SK-N-SH (cell line): ENCODE measurements at regions not wholly inside any gene's neighbourhood (a gene's known extent, or its start where the extent isn't known, plus 50 kb on each side); places are given as distances from the start of the nearest gene placed in this dataset.

Source experiments
- CTCF ChIA-PET: fragments of 300-600, 350-600 bp; formaldehyde crosslinking; extraction: SDS; loops from one replicate; lab custom pipeline; 2021; lab: Yijun Ruan, JAX
- POLR2A ChIA-PET: fragments of 350-600 bp; sonication (Branson Sonifier 250); formaldehyde crosslinking; extraction: SDS; loops from one replicate; lab custom pipeline; 2020; ENCODE audit warnings: antibody characterized with exemption, inconsistent platforms; lab: Yijun Ruan, JAX
- DNase-seq: peaks from one replicate; pipeline ENCODE4 v3.0.0; 2012
- H2AFZ ChIP-seq: fragments of 200-600 bp; sonication (generic); 2 replicates; pipeline ENCODE4 v1.8.1; 2016; ENCODE audit warnings: antibody characterized with exemption, mild to moderate bottlenecking, low read depth
- H3F3A ChIP-seq: fragments of 200-600 bp; sonication (generic); replicated peaks from 2 replicates; pipeline ENCODE3; 2016; ENCODE audit warnings: antibody characterized with exemption, mild to moderate bottlenecking; ENCODE audit not compliant: insufficient read depth
- H3K27ac ChIP-seq, 2 experiments: fragments of 200-500 bp in 1 of 2; fragments of 200-600 bp in 1 of 2; sonication (Bioruptor generic) in 1 of 2; sonication (generic), shearing (Covaris generic) in 1 of 2; 2 replicates each; pipeline versions ENCODE4 v1.5.1 to v1.6.1; 2014 to 2016; ENCODE audit warnings: low read depth in 2 of 2, inconsistent platforms in 1 of 2, low read length in 1 of 2, mild to moderate bottlenecking in 1 of 2, mixed read lengths in 1 of 2
- H3K27me3 ChIP-seq: fragments of 200-600 bp; sonication (generic), shearing (Covaris generic); 2 replicates; pipeline ENCODE4 v1.6.1; 2016; ENCODE audit warnings: mixed run types; ENCODE audit not compliant: insufficient read depth
- H3K36me3 ChIP-seq, 2 experiments: fragments of 200-500 bp in 1 of 2; fragments of 200-600 bp in 1 of 2; sonication (Bioruptor generic) in 1 of 2; sonication (generic) in 1 of 2; replicated peaks in 1 of 2; 2 replicates each; pipeline versions ENCODE3 to v1.5.1; 2014 to 2016; ENCODE audit warnings: low read length in 1 of 2, mild to moderate bottlenecking in 1 of 2; ENCODE audit not compliant: insufficient read depth in 2 of 2, control insufficient read depth in 1 of 2
- H3K4me1 ChIP-seq, 2 experiments: fragments of 200-500 bp in 1 of 2; fragments of 200-600 bp in 1 of 2; sonication (Bioruptor generic) in 1 of 2; sonication (generic), shearing (Covaris generic) in 1 of 2; 2 replicates each; pipeline versions ENCODE4 v1.5.1 to v1.6.1; 2014 to 2016; ENCODE audit warnings: low read depth in 1 of 2, low read length in 1 of 2, mixed run types in 1 of 2; ENCODE audit not compliant: insufficient read depth in 2 of 2, control insufficient read depth in 1 of 2
- H3K4me2 ChIP-seq: fragments of 200-600 bp; sonication (generic), shearing (Covaris generic); 2 replicates; pipeline ENCODE4 v1.6.1; 2017; ENCODE audit warnings: mixed run types
- H3K4me3 ChIP-seq, 2 experiments: fragments of 200-500 bp in 1 of 2; fragments of 200-600 bp in 1 of 2; sonication (Bioruptor generic) in 1 of 2; sonication (generic), shearing (Covaris generic) in 1 of 2; 2 replicates each; pipeline versions ENCODE4 v1.5.1 to v1.8.1; 2014 to 2016; ENCODE audit warnings: low read depth in 2 of 2, inconsistent platforms in 1 of 2, low read length in 1 of 2, mild to moderate bottlenecking in 1 of 2, mixed read lengths in 1 of 2, moderate library complexity in 1 of 2
- H3K79me2 ChIP-seq: fragments of 200-600 bp; sonication (generic); 2 replicates; pipeline ENCODE4 v1.8.1; 2017; ENCODE audit warnings: mild to moderate bottlenecking; ENCODE audit not compliant: insufficient read depth
- H3K9ac ChIP-seq: fragments of 200-600 bp; sonication (generic); 2 replicates; pipeline ENCODE4 v1.6.1; 2017; ENCODE audit warnings: mixed run types
- H3K9me2 ChIP-seq: fragments of 200-600 bp; sonication (generic); 2 replicates; pipeline ENCODE4 v1.6.1; 2017; ENCODE audit warnings: mixed run types
- H3K9me3 ChIP-seq: fragments of 200-600 bp; sonication (generic); 2 replicates; pipeline ENCODE4 v1.6.1; 2017; ENCODE audit warnings: mixed run types, mild to moderate bottlenecking, moderate library complexity
- H4K20me1 ChIP-seq: fragments of 200-600 bp; sonication (generic); 2 replicates; pipeline ENCODE4 v1.6.1; 2017; ENCODE audit warnings: mild to moderate bottlenecking, mixed run types; ENCODE audit not compliant: insufficient read depth
- FOSL2 ChIP-seq: IDR thresholded peaks from 2 replicates; pipeline ENCODE4 v1.4.0; 2012; ENCODE audit warnings: low read depth, mild to moderate bottlenecking, moderate library complexity, borderline replicate concordance
- FOXM1 ChIP-seq: IDR thresholded peaks from 2 replicates; pipeline ENCODE4 v1.4.0; 2012; ENCODE audit warnings: low read depth, mild to moderate bottlenecking
- GATA2 ChIP-seq: sonication (generic); formaldehyde crosslinking; IDR thresholded peaks from 2 replicates; pipeline ENCODE4 v1.5.0; 2020; ENCODE audit warnings: mild to moderate bottlenecking, missing genetic modification reagents
- JUND ChIP-seq: IDR thresholded peaks from 2 replicates; pipeline ENCODE4 v1.4.0; 2012
- MEF2A ChIP-seq: IDR thresholded peaks from 2 replicates; pipeline ENCODE4 v1.4.0; 2012; ENCODE audit warnings: low read depth, borderline replicate concordance
- MXI1 ChIP-seq: IDR thresholded peaks from 2 replicates; pipeline ENCODE4 v1.6.1; 2012; ENCODE audit warnings: mild to moderate bottlenecking, low read depth, low read length, improper control_type of control experiment
- NFIC ChIP-seq: IDR thresholded peaks from 2 replicates; pipeline ENCODE4 v1.4.0; 2012; ENCODE audit warnings: borderline replicate concordance
- NRF1 ChIP-seq: IDR thresholded peaks from 2 replicates; pipeline ENCODE4 v1.6.1; 2012; ENCODE audit warnings: low read depth, mild to moderate bottlenecking, low read length
- PBX3 ChIP-seq: IDR thresholded peaks from 2 replicates; pipeline ENCODE4; 2012
- RAD21 ChIP-seq: IDR thresholded peaks from 2 replicates; pipeline ENCODE4 v1.6.1; 2012; ENCODE audit warnings: mild to moderate bottlenecking, low read length
- RCOR1 ChIP-seq: fragments of 150-350 bp; IDR thresholded peaks from 2 replicates; pipeline ENCODE4 v1.6.1; 2017; ENCODE audit warnings: antibody characterized with exemption, low read length
- REST ChIP-seq: IDR thresholded peaks from 2 replicates; pipeline ENCODE4 v1.6.1; 2012; ENCODE audit warnings: mild to moderate bottlenecking, low read depth, low read length, moderate library complexity
- RXRA ChIP-seq: IDR thresholded peaks from 2 replicates; pipeline ENCODE4 v1.4.0; 2012; ENCODE audit warnings: low read depth, mild to moderate bottlenecking, borderline replicate concordance
- SIN3A ChIP-seq: IDR thresholded peaks from 2 replicates; pipeline ENCODE4 v1.6.1; 2012; ENCODE audit warnings: low read depth, mild to moderate bottlenecking, low read length, moderate library complexity, borderline replicate concordance
- TAF1 ChIP-seq: IDR thresholded peaks from 2 replicates; pipeline ENCODE4 v1.6.1; 2012; ENCODE audit warnings: low read depth, mild to moderate bottlenecking, low read length, moderate library complexity, borderline replicate concordance
- TCF12 ChIP-seq: IDR thresholded peaks from 2 replicates; pipeline ENCODE4 v1.4.0; 2012
- TEAD4 ChIP-seq: IDR thresholded peaks from 2 replicates; pipeline ENCODE4 v1.4.0; 2012; ENCODE audit warnings: mild to moderate bottlenecking, borderline replicate concordance; ENCODE audit not compliant: insufficient read depth
- YY1 ChIP-seq: IDR thresholded peaks from 2 replicates; pipeline ENCODE4 v1.4.0; 2012; ENCODE audit warnings: low read depth, mild to moderate bottlenecking
- ZBTB33 ChIP-seq: IDR thresholded peaks from 2 replicates; pipeline ENCODE4 v1.4.0; 2012; ENCODE audit warnings: low read depth, borderline replicate concordance
- WGBS: methylation state at CpG from one replicate; pipeline ENCODE4 v1.1.6; 2017; ENCODE audit warnings: low lambda C conversion rate; 5-methylcytosine and 5-hydroxymethylcytosine counted together

- TF ChIP-seq REST = no peak
- TF ChIP-seq, all 33 proteins: peak for 0
These were observed 246.6 kb upstream of the KCNMB2 start (continued) for GRCh38 chr3:178289544-178290160.

- Histone ChIP-seq H4K20me1 (no peaks in the 10 kb centered on the region), H2AFZ (no peak overlapping the region; the same call in 1 of the 2 replicates), H3K4me3 (no peak overlapping the region), H3K9me2 (no peaks in the 10 kb centered on the region), H3F3A (peaks cover 10% of the 10 kb centered on the region), H3K4me2 (peak overlapping the region; percentile 32; the same call in 1 of the 2 replicates), H3K79me2 (no peaks in the 10 kb centered on the region), H3K9ac (no peak overlapping the region), H3K27me3 (no peaks in the 10 kb centered on the region), H3K4me1 (peaks cover 8 to 14% of the 10 kb centered on the region in 2 experiments; a peak in 3 of 4 replicates), H3K27ac (peak overlapping the region; percentile 36 to 97; a peak in 3 of 4 replicates), H3K36me3 (no peaks in the 10 kb centered on the region), H3K9me3 (no peaks in the 10 kb centered on the region)
- 26% methylated on average over 7 of the region's 7 CpGs for WGBS
- CTCF ChIA-PET = interaction anchor here (0.9 kb wide), 1 partner anchor 93 kb away, joined by 4 read pairs; no protein-coding TSS in a partner anchor
- POLR2A ChIA-PET = no interaction called here
- DNase-seq = peak; percentile 49
- TF ChIP-seq FOXM1 (no peak), TAF1 (no peak), GATA2 (CRISPR knock-in tag) (0 out of 2 replicates have a peak, but pooled peaks have one; percentile 36), FOSL2 (no peak), YY1 (no peak), TCF12 (peak; percentile 66), REST (no peak), PBX3 (peak; percentile 31; the same call in 1 of the 2 replicates), MEF2A (no peak), MXI1 (peak; percentile 37; the same call in 1 of the 2 replicates), ZBTB33 (no peak), SIN3A (no peak), NRF1 (no peak), TEAD4 (no peak), JUND (0 out of 2 replicates have a peak, but pooled peaks have one; percentile 1), RCOR1 (no peak; the same call in 1 of the 2 replicates), RAD21 (peak; percentile 34; the same call in 1 of the 2 replicates), RXRA (no peak), NFIC (no peak)
These were observed 244.5 kb upstream of the KCNMB2 start for GRCh38 chr3:178291574-178292370.
